DOHH2 (cell line): ENCODE measurements at regions not wholly inside any gene's neighbourhood (a gene's known extent, or its start where the extent isn't known, plus 50 kb on each side); places are given as distances from the start of the nearest gene placed in this dataset.

ENCODE experiments used
- CTCF ChIP-seq: fragments of 200-600 bp; sonication (generic); IDR thresholded peaks from one replicate; pipeline ENCODE4 v1.5.1; 2014; ENCODE audit warnings: antibody characterized with exemption, mild to moderate bottlenecking, low read depth, low read length; ENCODE audit not compliant: poor library complexity, severe bottlenecking
- EZH2phosphoT487 ChIP-seq: fragments of 200-600 bp; sonication (generic); IDR thresholded peaks from 2 replicates; pipeline ENCODE4 v1.6.1; 2017; ENCODE audit warnings: borderline replicate concordance, mild to moderate bottlenecking, antibody characterized with exemption, low read length, moderate library complexity, mixed read lengths

GRCh38 chr4:43875655-43876054 lies 573.0 kb downstream of the KCTD8 start:
- TF ChIP-seq CTCF (no peak), EZH2phosphoT487 (no peak)
